Erythroblast (primary cell): ENCODE measurements at regions not wholly inside any gene's neighbourhood (a gene's known extent, or its start where the extent isn't known, plus 50 kb on each side); places are given as distances from the start of the nearest gene placed in this dataset.

Source experiments
- GATA1 ChIP-seq: IDR thresholded peaks from 2 replicates; pipeline ENCODE4 v1.6.1; 2011; ENCODE audit warnings: low read depth, mild to moderate bottlenecking, control low read depth, low read length, moderate library complexity
- POLR2A ChIP-seq: IDR thresholded peaks from 2 replicates; pipeline ENCODE4 v1.6.1; 2011; ENCODE audit warnings: mild to moderate bottlenecking, low read length

DNA sequence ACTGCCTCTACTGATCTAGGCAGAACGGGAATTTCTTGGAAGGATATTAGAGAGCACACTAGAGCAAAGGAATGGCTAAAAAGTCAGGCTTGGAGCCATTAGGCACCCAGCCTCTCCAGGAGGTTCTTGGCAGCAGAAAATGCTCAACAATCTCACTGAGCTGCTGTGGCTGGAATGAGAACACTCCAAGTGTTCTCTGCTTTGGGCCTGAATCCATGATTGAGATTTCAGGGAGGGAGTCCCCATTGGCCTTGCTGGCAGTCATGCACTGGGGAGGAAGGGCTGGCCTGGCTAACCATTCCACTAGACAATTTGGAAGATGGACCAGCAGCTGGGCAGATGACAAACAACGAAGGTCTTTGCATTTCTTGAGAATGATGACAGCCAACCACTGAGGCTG lies 362.6 kb downstream of the SHQ1 start:
- TF ChIP-seq POLR2A, result no peak
- no peak for TF ChIP-seq GATA1
